HL-60 (cell line): ENCODE measurements at regions not wholly inside any gene's neighbourhood (a gene's known extent, or its start where the extent isn't known, plus 50 kb on each side); places are given as distances from the start of the nearest gene placed in this dataset.

ENCODE experiments used
- GABPA ChIP-seq: IDR thresholded peaks from 2 replicates; pipeline ENCODE4 v1.6.1; 2012; ENCODE audit warnings: low read depth
- POLR2AphosphoS5 ChIP-seq: IDR thresholded peaks from 2 replicates; pipeline ENCODE4 v1.6.1; 2012; ENCODE audit warnings: low read depth
- REST ChIP-seq: IDR thresholded peaks from 2 replicates; pipeline ENCODE4 v1.6.1; 2012; ENCODE audit warnings: low read depth; ENCODE audit not compliant: insufficient replicate concordance
- SPI1 ChIP-seq: IDR thresholded peaks from 2 replicates; pipeline ENCODE4 v1.6.1; 2012; ENCODE audit warnings: low read depth, mild to moderate bottlenecking, borderline replicate concordance
- TF ChIP-seq, protein P1 (sequence below): IDR thresholded peaks from one replicate; pipeline ENCODE4 v1.5.1; 2011; ENCODE audit warnings: low read length, control low read depth, inconsistent platforms; ENCODE audit not compliant: insufficient read depth

- TF ChIP-seq, protein P1, sequence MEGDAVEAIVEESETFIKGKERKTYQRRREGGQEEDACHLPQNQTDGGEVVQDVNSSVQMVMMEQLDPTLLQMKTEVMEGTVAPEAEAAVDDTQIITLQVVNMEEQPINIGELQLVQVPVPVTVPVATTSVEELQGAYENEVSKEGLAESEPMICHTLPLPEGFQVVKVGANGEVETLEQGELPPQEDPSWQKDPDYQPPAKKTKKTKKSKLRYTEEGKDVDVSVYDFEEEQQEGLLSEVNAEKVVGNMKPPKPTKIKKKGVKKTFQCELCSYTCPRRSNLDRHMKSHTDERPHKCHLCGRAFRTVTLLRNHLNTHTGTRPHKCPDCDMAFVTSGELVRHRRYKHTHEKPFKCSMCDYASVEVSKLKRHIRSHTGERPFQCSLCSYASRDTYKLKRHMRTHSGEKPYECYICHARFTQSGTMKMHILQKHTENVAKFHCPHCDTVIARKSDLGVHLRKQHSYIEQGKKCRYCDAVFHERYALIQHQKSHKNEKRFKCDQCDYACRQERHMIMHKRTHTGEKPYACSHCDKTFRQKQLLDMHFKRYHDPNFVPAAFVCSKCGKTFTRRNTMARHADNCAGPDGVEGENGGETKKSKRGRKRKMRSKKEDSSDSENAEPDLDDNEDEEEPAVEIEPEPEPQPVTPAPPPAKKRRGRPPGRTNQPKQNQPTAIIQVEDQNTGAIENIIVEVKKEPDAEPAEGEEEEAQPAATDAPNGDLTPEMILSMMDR, result no peak
- no peak for TF ChIP-seq GABPA
- no peak for TF ChIP-seq REST
- TF ChIP-seq POLR2AphosphoS5, result no peak
- no peak for TF ChIP-seq SPI1
Observed at GRCh38 chr4:83180431-83180968, 66.0 kb upstream of the PLAC8 start.
